ENCODE measurements at regions not wholly inside any gene's neighbourhood (a gene's known extent, or its start where the extent isn't known, plus 50 kb on each side); places are given as distances from the start of the nearest gene placed in this dataset.
"Not testable (repeated sequence)": the region's sequence is repeated elsewhere in the genome, so short reads cannot be mapped to it uniquely, and the experiment has no call there.

DNA sequence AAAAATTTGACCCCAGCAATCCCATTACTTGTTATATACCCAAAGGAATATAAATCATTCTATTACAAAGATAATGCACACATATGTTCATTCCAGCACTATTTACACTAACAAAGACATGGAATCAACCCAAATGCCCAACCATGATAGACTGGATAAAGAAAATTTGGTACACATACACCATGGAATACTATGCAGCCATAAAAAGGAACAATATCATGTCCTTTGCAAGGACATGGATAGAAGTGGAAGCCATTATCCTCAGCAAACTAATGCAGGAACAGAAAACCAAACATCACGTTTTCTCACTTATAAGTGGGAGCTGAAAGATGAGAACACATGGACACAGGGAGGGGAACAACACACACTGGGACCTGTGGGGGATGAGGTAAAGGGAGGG is 136.6 kb downstream of the HNRNPD start:
- TF ChIP-seq, protein P1, sequence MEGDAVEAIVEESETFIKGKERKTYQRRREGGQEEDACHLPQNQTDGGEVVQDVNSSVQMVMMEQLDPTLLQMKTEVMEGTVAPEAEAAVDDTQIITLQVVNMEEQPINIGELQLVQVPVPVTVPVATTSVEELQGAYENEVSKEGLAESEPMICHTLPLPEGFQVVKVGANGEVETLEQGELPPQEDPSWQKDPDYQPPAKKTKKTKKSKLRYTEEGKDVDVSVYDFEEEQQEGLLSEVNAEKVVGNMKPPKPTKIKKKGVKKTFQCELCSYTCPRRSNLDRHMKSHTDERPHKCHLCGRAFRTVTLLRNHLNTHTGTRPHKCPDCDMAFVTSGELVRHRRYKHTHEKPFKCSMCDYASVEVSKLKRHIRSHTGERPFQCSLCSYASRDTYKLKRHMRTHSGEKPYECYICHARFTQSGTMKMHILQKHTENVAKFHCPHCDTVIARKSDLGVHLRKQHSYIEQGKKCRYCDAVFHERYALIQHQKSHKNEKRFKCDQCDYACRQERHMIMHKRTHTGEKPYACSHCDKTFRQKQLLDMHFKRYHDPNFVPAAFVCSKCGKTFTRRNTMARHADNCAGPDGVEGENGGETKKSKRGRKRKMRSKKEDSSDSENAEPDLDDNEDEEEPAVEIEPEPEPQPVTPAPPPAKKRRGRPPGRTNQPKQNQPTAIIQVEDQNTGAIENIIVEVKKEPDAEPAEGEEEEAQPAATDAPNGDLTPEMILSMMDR (optimal IDR thresholded peaks at IDR 0.05 in 1 of 3, IDR thresholded peaks at IDR 0.05 in 1 of 3, conservative IDR thresholded peaks at IDR 0.05 in 1 of 3; ENCODE audit: extremely low read depth in 1 of 3, insufficient read depth in 2 of 3, low read length in 3 of 3) = not testable (repeated sequence)
- not testable (repeated sequence) for TF ChIP-seq EZH2 (IDR thresholded peaks at IDR 0.05; ENCODE audit: low read length)

Measured in keratinocyte (primary cell).